Dermis microvascular lymphatic vessel endothelial cell (primary cell): ENCODE measurements at regions not wholly inside any gene's neighbourhood (a gene's known extent, or its start where the extent isn't known, plus 50 kb on each side); places are given as distances from the start of the nearest gene placed in this dataset.

Source experiments
- DNase-seq, 2 donors: peaks; one replicate each; pipeline versions ENCODE4 v3.0.0 to v3.0.0-alpha.2; 2010; ENCODE audit warnings: low read depth in 2 of 2

- DNase-seq: no peak
These were observed 110.1 kb upstream of the TNS3 start for GRCh38 chr7:47691988-47692387.

GRCh38 chr7:47690902-47691558 lies 109.1 kb upstream of the TNS3 start:
- DNase-seq: no peak

- DNase-seq: no peak
These were observed 107.6 kb upstream of the TNS3 start for GRCh38 chr7:47689558-47689957.

GRCh38 chr7:47688311-47689100 lies 106.6 kb upstream of the TNS3 start:
- DNase-seq: no peak

GRCh38 chr7:47685712-47686376 lies 103.9 kb upstream of the TNS3 start:
- DNase-seq: no peak

GRCh38 chr7:47685151-47685550 lies 103.2 kb upstream of the TNS3 start:
- no peak for DNase-seq

GRCh38 chr7:47684728-47685127 lies 102.8 kb upstream of the TNS3 start:
- no peak for DNase-seq

- DNase-seq: no peak
These were observed 101.6 kb upstream of the TNS3 start for GRCh38 chr7:47683485-47683898.

GRCh38 chr7:47682874-47683273 lies 101.0 kb upstream of the TNS3 start:
- DNase-seq: no peak

GRCh38 chr7:47681249-47681810 lies 99.4 kb upstream of the TNS3 start:
- DNase-seq: no peak

GRCh38 chr7:47678641-47679380 lies 96.9 kb upstream of the TNS3 start:
- DNase-seq: no peak

- DNase-seq: no peak
These were observed 95.8 kb upstream of the TNS3 start for GRCh38 chr7:47677664-47678063.

GRCh38 chr7:47677093-47677492 lies 95.2 kb upstream of the TNS3 start:
- no peak for DNase-seq

GRCh38 chr7:47672977-47673381 lies 91.1 kb upstream of the TNS3 start:
- no peak for DNase-seq

GRCh38 chr7:47672271-47672791 lies 90.4 kb upstream of the TNS3 start:
- no peak for DNase-seq

GRCh38 chr7:47671358-47671757 lies 89.4 kb upstream of the TNS3 start:
- no peak for DNase-seq

- DNase-seq: no peak
These were observed 88.8 kb upstream of the TNS3 start for GRCh38 chr7:47670729-47671128.

GRCh38 chr7:47669901-47670384 lies 88.0 kb upstream of the TNS3 start:
- no peak for DNase-seq

- DNase-seq: peak in 1 of 2 donors; percentile 45
These were observed 87.4 kb upstream of the TNS3 start for GRCh38 chr7:47669178-47669891.

- DNase-seq: no peak
These were observed 84.4 kb upstream of the TNS3 start for GRCh38 chr7:47666164-47666862.
